GM18499 (cell line): ENCODE measurements at regions not wholly inside any gene's neighbourhood (a gene's known extent, or its start where the extent isn't known, plus 50 kb on each side); places are given as distances from the start of the nearest gene placed in this dataset.

ENCODE experiments used
- ATAC-seq: cut with Tn5 transposase; IDR thresholded peaks from one replicate; pipeline ENCODE4 v1.9.1; 2021; ENCODE audit warnings: moderate number of reproducible peaks; ENCODE audit not compliant: insufficient read depth, unreplicated experiment

DNA sequence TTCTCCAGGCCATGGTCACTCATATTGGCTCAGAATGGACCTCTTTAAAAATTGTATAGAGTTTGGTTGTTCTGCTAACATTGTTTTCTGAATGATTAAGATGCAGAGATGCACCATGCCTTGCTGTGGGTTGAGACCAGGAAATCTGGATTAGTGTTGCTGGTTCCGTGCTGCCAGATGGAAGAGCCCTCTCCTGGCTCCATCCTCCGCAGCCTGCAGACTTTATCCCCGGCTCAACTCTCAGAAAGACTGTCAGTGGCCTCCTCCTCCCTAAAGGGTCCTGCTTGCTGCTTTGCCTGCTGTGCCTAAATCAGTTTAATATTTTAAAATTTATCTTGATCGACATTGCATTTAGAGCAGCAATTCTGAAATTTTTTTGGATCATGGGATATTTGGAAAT, 196.7 kb downstream of the TENT4A start:
- no peak for ATAC-seq

- no peak for ATAC-seq
Measured at GRCh38 chr5:6910950-6911349, 197.7 kb downstream of the TENT4A start.

DNA sequence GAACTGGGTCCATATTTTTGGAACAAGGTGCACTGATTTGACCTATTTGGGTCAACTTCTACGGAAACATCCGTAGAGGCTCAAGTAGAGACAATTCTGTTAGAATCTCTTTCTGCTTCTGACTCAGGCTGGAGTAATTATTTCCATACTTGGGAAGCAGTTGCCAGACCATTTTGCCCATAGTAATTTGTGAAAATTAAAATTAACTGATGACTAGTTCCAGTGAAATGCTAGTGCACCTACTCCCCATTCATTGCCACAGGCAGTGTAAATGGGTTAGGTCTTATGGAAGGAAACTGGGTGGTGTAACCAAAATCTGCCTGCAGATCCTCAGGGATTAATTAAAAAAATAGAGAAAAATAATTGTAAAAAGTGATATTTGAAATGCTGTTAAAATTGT, 201.1 kb downstream of the TENT4A start:
- no peak for ATAC-seq

DNA sequence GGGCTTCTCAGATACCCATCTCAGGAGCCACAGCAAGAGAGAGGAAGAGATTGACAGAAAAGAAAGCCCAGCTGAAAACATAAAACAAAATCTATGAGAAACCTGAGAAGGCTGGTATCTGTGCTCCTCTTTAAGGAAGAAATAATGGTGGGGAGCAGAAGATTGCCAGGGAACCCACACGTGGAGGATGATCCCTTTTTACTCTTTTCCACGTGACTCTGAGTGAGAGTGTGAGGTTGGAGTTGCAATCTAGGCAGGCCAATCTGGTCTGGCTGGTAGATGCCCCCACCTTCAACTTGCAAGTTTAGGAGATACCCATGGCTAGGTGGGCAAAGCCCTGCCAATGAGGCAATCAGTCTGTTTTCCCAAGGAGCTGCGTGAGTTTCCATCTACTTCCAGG, 202.3 kb downstream of the TENT4A start:
- no peak for ATAC-seq

DNA sequence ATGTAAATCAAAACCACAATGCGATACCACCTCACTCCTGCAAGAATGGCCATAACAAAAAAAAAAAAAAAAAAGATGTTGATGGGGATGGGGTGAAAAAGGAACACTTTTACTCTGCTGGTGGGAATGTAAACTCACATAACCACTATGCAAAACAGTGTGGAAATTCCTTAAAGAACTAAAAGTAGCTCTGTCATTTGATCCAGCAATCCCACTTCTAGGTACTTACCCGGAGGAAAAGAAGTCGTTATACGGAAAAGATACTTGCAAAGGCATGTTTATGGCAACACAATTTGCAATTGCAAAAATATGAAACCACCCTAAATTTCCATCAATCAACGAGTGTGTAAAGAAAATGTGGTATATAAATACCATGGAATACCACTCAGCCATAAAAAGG, 205.0 kb downstream of the TENT4A start:
- ATAC-seq = no peak

GRCh38 chr5:6920628-6921256, 207.5 kb downstream of the TENT4A start:
- ATAC-seq = no peak

GRCh38 chr5:6926491-6927038, 213.3 kb downstream of the TENT4A start:
- no peak for ATAC-seq

GRCh38 chr5:6936031-6936430, 222.8 kb downstream of the TENT4A start:
- no peak for ATAC-seq

DNA sequence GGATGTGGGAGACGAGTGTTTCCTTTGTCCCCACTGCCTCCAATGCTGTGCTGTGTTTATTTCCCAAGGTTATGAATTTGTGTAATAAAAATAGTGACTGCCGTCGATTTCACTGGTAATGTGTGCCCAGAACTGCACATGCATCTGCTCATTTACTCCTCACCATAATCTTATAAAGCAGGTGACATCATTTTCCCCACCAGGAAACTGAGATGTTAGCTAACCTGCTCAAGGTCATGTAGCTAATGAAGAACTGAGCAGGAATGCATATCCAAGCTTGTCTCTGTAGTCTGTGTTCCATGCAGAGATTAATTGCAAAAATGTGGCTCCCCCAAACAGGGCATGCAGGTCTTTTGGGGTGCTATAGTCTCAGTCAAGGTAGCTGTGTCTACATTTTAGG, 224.4 kb downstream of the TENT4A start:
- ATAC-seq = no peak

- ATAC-seq = no peak
Measured at GRCh38 chr5:6941631-6942030, 228.4 kb downstream of the TENT4A start.

GRCh38 chr5:6943197-6944112, 230.2 kb downstream of the TENT4A start:
- ATAC-seq = no peak

DNA sequence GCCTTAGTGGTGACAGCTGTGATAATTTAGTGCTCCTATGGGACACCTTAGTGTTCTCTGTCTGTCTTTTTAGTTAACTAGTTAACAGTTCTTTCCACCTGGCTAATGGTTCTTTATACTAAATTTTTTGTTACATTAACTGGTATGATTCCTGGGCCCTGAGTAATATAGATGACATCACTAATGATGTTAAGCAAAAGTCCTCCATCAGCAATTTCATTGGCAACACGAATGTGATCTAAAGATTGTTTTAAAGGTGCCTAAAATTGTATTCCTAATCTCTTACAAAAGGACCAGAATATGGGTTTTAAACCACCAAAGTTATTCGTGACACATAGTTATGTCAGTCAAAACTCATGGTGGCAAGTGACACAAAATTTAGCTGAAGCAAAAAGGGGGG, 235.3 kb downstream of the TENT4A start:
- ATAC-seq = no peak

GRCh38 chr5:6949230-6949629, 236.0 kb downstream of the TENT4A start:
- no peak for ATAC-seq

GRCh38 chr5:6950250-6950649, 237.0 kb downstream of the TENT4A start:
- ATAC-seq = no peak

- no peak for ATAC-seq
Measured at GRCh38 chr5:6950860-6951259, 237.6 kb downstream of the TENT4A start.

DNA sequence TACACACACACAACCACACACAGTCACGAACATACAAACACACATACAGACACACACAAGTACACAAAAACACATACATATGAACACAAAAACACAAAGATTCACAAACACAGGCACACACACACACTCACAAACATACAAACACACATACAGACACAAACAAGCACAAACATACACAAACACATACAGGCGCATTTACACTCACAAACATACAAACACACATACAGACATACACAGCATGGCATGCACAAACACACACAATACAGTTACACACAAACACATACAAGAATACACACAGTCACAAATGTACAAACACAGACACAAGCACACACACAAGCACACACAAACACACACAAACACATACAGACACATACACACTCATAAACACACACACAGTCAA, 247.9 kb downstream of the TENT4A start:
- ATAC-seq = no peak

DNA sequence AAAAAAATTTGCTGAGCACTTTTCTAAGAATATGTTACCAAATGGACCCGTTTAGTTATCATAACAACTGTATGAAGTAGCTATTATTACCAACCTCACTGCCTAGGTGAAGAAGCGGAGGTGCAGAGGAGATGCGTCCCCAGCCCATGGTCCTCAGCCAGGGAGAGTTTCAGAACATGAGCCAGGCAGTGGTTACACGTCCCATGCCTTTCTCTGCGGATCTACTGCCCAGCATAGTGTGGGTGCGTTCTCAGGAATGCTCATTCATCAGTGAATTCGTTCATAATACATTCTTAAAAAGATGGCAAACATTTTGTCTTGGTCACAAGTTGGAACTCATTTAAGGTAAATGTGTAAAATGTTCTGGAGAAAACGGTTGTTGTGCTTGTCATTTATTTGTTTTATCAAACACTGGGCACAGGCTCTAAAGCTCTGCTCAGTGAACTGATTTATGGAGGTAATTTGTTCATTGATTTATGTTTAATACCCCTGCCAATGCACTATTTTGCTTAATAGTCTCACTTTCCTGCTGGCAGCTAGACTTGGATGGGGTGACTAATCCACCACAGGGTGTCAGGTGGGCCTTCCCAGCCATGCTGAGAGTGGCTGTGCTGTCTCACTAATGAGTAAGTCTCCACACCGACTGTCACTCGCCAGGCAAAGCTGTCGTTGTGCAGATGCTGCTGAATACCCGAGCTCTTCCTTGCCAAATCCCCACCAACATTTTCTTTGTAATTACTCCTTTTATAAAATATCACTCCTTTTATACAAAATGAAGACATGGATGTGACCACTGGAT, 248.8 kb downstream of the TENT4A start:
- ATAC-seq = no peak

DNA sequence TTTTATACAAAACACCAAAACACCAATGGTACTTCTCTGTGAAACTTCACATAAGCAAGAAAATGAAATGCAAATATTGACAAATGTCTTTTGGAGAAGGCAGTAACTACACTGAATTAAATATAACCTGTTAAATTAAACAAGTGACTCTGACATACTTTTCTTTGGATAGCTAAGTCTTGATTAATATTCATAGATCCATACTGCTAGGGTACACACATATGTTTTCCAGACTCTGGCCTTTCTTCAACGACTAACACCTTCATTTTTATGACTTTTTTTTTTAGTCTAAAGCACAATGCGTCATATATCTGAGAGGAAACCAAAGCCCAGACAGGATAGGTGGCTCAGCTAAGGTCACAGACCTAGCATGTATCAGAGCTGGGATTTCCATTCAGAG, 263.7 kb downstream of the TENT4A start:
- no peak for ATAC-seq

DNA sequence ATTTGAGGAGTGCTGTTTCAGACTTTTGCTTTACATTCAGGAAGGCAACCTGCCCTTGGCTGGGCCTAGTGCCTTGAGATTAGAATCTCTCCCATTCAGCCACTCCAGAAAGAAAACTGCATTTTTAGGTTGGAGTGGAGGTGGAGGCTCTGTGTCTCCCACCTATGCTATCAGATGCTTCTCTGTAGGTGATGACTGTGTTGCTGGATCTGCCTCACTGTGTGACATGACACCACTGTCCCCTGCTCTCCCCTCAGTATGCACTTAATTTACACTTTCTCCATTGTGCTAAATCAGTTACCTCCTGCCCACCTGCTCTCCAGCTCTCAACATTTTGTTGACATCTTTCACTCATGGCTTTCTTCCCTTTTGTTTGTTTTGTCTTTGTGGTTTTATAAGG, 265.8 kb downstream of the TENT4A start:
- no peak for ATAC-seq

- no peak for ATAC-seq
Measured at GRCh38 chr5:6989230-6989629, 276.0 kb downstream of the TENT4A start.

GRCh38 chr5:6994097-6994496, 280.9 kb downstream of the TENT4A start:
- no peak for ATAC-seq
